Fibroblast of lung (primary cell): ENCODE measurements at regions not wholly inside any gene's neighbourhood (a gene's known extent, or its start where the extent isn't known, plus 50 kb on each side); places are given as distances from the start of the nearest gene placed in this dataset.

Experiments used
- CTCF ChIP-seq, 2 donors: IDR thresholded peaks in 1 of 2; conservative IDR thresholded peaks in 1 of 2; 1 replicate in 1 of 2; 2 replicates in 1 of 2; pipeline ENCODE4 v1.5.1; 2011 to 2012; ENCODE audit warnings: low read length in 2 of 2, control low read depth in 1 of 2, inconsistent platforms in 1 of 2, low read depth in 1 of 2, mild to moderate bottlenecking in 1 of 2
- EZH2 ChIP-seq: IDR thresholded peaks from 2 replicates; pipeline ENCODE4 v1.5.1; 2012; ENCODE audit warnings: low read length, control low read depth, mild to moderate bottlenecking; ENCODE audit errors: missing control alignments

- TF ChIP-seq CTCF (conservative IDR thresholded peaks at IDR 0.05 in 1 of 2, IDR thresholded peaks at IDR 0.05 in 1 of 2; ENCODE audit: low read depth in 1 of 2, low read length in 2 of 2) (no peak), EZH2 (no peak)
Measured at GRCh38 chr12:91582811-91583210, 400.2 kb upstream of the DCN start.
